ENCODE measurements at regions not wholly inside any gene's neighbourhood (a gene's known extent, or its start where the extent isn't known, plus 50 kb on each side); places are given as distances from the start of the nearest gene placed in this dataset.
"Not testable (repeated sequence)": the region's sequence is repeated elsewhere in the genome, so short reads cannot be mapped to it uniquely, and the experiment has no call there.

GRCh38 chr2:16239296-16239850 is 299.0 kb downstream of the MYCN start:
- no peak for TF ChIP-seq CTCF (IDR thresholded peaks at IDR 0.05; ENCODE audit: insufficient read depth, low read length)
- H3K4me3 ChIP-seq (ENCODE audit: low read depth, low read length): no peak overlapping the region
- no peak for DNase-seq (ENCODE audit: low read depth)

DNA sequence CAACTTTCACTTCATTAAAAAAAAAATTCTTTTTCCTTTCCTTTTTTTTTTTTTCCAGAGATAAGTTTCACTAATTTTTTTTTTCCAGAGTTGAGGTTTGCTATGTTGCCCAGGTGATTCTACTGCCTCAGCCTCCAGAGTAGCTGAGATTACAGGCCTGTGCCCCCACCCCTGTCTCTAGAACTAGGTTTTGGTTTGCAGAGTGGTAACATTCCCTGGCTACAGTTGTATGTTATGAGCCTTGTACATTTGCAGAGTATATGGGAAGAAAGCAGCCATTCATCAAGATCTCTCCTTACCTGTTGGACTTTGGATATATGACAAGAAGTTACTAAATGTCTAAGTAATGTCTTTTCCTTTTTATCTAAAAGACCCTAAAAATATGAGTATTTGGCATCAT is 298.4 kb downstream of the MYCN start:
- no peak overlapping the region for H3K4me3 ChIP-seq (ENCODE audit: low read depth, low read length)
- TF ChIP-seq CTCF (IDR thresholded peaks at IDR 0.05; ENCODE audit: insufficient read depth, low read length): no peak
- no peak for DNase-seq (ENCODE audit: low read depth)

DNA sequence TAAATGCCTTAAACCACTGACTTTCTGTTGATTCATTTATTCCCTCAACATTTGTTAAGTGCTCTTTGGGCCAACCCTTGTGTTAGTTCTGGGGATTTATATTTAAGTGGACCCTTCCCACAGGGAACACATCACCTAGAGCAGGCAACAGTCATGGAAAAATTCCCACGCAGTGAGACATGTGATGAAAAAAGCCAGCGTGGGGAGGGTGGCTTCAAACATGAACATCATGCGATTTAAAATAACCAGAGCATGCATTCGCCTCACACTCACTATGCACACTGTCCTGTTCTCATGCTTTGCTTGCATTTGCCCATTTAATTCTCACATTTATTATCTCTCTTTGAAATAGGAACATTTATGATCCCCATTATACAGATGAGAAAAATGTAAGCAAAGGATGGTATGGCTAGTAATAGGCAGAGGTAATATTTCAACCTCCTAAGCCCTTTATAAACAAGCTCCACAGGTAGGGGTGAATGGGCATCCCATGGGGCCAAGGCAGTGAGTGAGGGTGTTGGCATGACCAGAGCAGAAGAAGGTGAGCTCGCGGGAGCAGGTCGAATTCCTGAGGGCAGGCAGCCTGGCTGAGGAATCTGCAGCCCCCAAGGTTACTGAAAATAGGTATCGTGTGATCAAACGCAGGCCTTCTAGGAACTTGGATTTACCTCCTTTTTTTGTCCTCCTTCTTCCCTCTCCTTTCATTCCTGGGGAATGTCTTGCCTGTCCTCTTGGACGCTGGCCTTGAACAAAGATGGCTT is 297.8 kb downstream of the MYCN start:
- H3K4me3 ChIP-seq (ENCODE audit: low read depth, low read length): no peak overlapping the region
- no peak for TF ChIP-seq CTCF (IDR thresholded peaks at IDR 0.05; ENCODE audit: insufficient read depth, low read length)
- DNase-seq (ENCODE audit: low read depth): no peak

- no peak overlapping the region for H3K4me3 ChIP-seq (ENCODE audit: low read depth, low read length)
- no peak for TF ChIP-seq CTCF (IDR thresholded peaks at IDR 0.05; ENCODE audit: insufficient read depth, low read length)
- DNase-seq (ENCODE audit: low read depth): no peak
Measured at GRCh38 chr2:16235747-16236146, 295.4 kb downstream of the MYCN start.

DNA sequence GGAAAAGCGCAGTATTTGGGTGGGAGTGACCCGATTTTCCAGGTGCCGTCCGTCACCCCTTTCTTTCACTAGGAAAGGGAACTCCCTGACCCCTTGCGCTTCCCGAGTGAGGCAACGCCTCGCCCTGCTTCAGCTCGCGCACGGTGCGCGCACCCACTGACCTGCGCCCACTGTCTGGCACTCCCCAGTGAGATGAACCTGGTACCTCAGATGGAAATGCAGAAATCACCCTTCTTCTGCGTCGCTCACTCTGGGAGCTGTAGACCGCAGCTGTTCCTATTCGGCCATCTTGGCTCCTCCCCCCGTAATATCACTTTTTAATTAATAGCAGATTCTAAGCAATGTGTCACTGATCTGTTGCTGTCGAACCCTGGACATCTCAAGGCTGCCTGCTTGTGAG is 294.9 kb downstream of the MYCN start:
- not testable (repeated sequence) for DNase-seq (ENCODE audit: low read depth); H3K4me3 ChIP-seq (ENCODE audit: low read depth, low read length)

GRCh38 chr2:16228951-16229350 is 288.6 kb downstream of the MYCN start:
- H3K4me3 ChIP-seq (ENCODE audit: low read depth, low read length): no peak overlapping the region
- no peak for TF ChIP-seq CTCF (IDR thresholded peaks at IDR 0.05; ENCODE audit: insufficient read depth, low read length)
- no peak for DNase-seq (ENCODE audit: low read depth)

GRCh38 chr2:16228471-16228870 is 288.1 kb downstream of the MYCN start:
- no peak overlapping the region for H3K4me3 ChIP-seq (ENCODE audit: low read depth, low read length)
- TF ChIP-seq CTCF (IDR thresholded peaks at IDR 0.05; ENCODE audit: insufficient read depth, low read length): no peak
- no peak for DNase-seq (ENCODE audit: low read depth)

Data from fibroblast of the aortic adventitia (primary cell).